ENCODE measurements at regions not wholly inside any gene's neighbourhood (a gene's known extent, or its start where the extent isn't known, plus 50 kb on each side); places are given as distances from the start of the nearest gene placed in this dataset.
"Not testable (repeated sequence)": the region's sequence is repeated elsewhere in the genome, so short reads cannot be mapped to it uniquely, and the experiment has no call there.

DNA sequence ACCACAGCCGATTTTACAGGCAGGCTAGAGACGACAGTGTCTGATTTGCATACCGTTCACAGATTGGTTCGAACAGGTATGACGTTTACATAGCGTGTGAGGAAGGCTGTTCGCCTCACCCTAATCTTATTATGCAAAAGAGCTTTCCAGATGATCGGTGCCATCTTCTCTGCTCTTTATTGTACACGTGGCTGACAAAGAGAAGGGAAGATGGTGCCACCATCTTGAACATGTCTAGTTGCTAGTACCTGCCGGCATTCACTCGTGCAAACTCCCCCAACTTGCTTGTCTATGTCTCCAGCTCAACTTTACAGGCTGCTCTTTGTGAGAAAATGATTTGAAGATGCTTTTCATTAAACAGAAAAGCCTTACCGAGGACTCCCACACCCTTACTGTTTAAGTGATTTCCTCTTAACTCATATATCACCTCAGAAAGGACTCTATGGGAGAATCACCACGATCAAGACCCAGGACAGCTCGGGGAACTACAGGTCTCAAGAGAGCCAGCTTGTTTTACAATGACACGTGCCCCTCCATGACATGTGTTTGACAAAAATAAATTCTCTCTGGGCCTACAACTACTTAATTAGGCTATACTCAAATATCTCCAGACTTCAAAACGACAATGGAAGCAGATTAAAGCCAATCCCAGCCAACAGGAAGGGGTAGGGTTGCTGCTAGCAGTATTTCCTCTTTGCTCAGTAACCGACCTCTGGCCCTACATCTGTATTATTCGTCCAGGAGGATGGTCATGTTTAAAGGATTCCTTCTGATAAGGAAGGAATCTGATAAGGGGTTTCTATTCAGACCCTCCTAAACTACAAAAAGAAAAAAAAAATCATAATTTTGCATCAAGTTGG lies 480.6 kb downstream of the TMEM114 start:
- no peak for DNase-seq

DNA sequence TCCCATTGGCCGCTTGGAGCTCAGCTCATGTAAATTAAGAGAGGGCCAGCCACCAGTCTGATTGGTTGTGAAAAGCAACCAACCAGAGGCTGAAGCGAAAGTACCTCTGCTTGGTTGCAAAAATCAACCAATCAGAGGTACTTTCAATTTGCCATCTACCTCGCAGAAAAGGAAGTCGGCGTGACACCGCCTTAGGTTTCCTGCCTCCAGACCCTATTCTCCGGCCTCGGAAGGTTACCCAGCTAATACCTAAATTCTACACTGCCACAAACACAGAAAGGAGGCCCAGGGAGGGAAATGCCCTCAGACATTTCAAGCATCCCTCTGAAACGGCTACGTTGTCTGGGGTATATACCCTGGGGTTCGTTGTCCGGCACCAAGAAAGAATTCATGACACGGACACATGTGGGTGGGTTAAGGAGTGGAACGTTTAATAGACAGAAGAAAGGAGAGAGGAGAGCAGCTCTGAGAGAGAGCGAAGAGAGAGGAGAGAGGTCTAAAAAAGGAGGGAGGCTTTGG lies 481.3 kb downstream of the TMEM114 start:
- DNase-seq = no peak

DNA sequence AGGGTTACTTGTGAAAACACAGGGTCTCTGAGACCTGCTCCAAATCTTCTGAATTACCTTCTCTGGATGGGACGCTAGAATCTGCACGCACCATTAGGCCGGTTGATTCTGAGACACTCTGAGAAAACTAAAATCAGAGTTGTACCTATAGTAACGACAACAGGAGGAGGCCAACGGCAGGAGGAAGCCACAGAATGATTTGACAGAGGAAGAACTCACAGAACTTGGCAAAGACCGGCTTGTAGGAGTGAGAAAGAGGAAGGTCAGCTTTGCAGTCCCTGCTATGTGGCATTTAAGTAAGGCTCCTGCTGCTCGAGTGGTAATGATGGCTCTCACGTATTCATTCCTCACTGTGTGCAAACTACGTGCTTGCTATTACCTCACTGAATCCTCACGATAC lies 483.0 kb downstream of the TMEM114 start:
- no peak for DNase-seq

DNA sequence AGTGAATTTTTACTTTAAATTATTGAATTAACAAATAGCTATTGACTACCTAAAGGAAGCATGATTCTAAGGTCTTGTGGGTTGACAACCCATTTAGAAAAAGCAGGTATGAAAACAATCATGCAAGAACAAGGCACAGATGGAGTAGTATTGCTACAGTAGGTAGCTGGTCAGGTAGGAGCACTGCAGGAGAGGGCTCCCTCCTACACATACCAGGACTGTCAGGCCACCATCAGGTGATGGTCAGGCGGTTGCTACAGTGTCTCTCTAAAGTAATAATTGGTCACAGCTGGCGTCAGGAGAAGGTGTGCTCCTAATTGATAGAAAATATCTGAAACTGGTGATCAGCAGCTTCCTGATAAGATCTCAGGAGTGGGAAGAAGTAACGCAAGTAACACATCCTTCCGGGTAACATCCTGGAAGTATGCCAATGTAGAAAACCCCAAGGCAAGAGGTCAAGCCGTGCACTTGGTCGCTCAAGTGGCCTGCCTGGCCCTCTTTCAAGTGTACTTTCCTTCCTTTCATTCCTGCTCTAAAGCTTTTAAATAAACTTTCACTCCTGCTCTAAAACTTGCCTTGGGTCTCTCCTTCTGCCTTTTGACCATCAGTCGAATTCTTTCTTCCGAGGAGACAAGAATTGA lies 486.5 kb downstream of the TMEM114 start:
- DNase-seq = no peak

DNA sequence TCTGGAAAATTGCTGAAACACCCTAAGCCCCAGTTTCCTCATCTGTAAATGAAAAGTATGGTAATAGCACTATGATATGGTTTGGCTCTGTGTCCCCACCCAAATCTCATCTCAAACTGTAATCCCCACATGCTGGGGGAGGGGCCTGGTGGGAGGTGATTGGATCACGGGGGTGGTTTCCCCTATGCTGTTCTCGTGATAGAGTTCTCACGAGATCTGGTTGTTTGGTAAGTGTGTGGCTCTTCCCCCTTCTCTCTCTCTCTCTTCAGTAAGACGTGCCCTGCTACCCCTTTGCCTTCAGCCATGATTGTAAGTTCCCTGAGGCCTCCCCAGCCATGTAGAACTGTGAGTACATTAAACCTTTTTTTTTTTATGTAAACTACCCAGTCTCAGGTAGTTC lies 490.7 kb downstream of the TMEM114 start:
- DNase-seq = no peak

DNA sequence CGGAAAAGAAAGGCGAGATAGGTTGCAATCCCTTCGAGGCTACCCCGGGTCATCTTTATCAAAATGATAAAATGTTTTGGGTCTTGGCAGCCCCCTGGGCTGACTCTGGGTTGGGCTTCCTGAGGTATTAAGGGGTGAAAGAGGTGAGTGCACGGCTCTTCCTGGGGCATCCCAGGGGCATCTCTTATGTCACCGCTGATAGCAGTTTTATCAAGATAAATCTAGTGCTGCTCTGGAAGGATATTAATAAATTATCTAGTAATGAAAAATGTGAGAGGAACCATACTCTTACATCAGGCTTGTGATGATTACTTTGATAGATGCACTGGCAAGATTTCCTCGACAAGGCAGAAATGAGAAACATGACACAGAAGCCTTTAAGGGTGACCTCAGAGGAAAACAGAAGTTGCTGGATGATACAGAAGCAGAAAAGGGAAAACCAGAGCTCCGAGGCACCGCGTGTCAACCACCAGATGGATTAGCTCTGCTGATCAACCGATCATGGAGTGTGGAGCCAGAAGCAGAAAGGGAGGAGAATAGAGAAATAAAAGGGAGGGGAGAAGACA lies 491.3 kb downstream of the TMEM114 start:
- no peak for DNase-seq

DNA sequence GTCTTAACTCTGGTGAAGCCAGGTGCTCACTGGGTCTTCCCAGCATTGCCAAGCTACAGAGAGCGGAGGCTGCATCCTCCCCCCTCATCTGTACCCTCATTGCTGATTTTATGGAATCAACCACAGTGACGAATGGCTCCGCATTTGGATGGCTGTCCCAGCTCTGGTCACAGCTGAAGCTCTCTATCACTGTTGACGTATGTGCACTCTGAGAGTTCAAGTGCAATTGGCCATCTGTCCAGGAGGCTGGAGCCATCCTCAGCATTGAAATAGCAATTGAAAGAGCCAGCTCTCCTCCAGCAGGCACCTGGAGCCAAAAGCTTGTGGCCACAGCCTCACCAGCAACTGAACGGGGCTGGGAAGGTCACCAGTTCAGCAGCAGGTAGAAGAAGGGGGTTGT lies 494.1 kb downstream of the TMEM114 start:
- no peak for DNase-seq

DNA sequence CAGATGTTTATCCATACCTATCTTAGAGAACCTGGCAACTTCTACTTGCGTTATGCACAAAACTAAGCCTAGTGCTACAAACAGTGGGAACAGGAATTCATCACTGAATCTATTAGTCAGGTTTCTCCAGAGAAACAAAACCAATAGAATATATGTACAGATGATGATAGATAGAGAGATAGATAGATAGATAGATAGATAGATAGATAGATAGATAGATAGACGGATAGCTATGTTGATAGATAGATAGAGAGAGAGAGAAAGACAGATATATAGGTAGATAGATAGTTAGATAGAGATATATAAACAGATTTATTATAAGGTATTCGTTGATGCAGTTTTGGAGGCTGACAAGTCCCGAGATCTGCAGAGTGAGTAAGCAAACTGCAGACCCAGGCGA lies 495.6 kb downstream of the TMEM114 start:
- no peak for DNase-seq

DNA sequence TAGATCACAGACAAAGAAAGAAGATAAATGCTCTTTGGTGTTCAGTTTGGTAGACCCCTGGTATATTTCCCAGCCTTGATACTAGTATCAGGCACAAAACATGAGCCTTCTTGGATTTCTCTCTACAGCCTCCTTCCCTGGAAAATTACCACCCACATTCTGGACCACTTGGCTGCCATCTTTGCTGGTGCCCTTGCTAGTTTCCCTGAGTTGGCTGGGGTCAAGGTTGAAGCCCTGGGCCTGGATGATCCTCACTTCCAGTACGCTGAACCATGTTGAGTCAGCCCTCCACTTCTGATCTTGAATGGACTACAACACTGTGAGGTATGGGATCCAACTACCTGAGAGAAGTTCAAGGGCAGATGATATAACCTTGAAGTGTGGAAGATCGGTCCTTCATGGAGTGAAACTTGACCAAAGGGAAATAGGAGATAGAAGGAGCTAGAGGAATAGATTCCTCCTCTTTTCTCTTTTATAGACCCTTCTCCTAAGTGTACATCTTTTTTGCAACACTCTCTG lies 501.4 kb downstream of the TMEM114 start:
- no peak for DNase-seq

DNA sequence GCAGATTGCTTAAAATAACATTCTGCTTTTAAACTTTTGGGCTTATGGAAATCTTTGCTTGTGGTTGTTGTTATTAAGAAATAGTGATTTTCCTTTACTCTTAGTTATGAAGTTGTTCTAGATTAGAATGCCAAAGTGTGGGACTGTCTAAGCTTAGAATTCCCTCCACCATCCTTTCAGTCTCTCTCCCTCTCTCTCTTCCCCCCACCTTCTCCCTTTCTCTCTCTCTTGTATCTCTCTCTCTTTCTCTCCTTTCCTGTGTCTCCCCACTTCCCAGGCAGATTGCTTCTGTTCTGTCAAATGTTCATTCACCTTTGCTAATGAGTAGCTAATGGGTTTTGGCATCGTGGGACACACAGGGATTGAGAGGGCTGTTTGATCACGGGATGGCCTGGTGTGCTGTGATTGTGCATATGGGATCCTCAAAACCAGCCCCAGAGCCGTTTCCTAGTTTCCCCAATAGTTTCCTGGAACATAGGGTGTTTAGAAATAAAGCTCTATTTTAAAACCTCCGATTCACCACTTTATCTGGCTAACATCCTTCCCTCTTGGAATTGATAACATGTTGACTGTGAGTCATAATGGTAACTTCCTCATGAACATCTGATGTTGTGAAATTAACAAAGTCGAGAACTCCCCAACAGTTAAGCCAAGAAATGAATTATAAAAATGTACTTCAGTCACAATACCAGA lies 502.6 kb downstream of the TMEM114 start:
- DNase-seq = peak; percentile 20

DNA sequence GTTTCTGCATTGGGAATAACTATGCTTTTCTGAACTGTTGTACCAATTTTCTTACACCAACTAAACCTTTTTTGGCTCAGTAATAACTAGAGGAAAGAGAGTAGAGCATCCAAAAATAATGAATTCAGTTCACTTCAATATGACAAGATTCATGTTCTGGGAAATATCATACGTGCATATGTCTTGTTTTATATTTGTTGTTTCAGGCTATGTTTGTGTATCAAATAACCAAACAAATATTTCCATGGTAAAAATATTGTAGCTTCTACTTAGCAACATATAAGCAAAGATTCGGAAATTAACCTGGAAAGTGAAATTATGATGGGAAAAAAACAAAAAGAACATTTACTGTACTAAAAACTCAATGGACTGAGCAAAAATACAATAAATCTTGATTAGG lies 503.2 kb downstream of the TMEM114 start:
- no peak for DNase-seq

DNA sequence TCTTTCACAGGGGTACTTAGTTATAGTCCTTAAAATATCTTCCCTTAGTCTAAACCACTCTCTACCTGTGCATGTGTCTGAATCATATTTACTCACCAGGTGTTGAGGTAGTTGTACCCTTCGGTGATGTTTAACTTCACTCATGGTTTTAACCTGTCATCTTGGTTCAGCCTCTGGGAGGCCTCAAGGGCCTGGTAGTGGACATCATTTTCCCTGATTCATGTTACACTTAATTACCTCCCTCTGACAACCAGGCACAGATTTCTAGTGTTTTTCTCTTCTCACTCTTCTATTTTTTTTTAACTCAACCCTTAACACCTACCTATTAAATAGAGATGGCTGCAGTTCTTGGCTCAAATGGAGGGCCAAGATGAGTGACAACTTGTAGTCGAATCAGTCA lies 505.4 kb downstream of the TMEM114 start:
- DNase-seq = no peak

DNA sequence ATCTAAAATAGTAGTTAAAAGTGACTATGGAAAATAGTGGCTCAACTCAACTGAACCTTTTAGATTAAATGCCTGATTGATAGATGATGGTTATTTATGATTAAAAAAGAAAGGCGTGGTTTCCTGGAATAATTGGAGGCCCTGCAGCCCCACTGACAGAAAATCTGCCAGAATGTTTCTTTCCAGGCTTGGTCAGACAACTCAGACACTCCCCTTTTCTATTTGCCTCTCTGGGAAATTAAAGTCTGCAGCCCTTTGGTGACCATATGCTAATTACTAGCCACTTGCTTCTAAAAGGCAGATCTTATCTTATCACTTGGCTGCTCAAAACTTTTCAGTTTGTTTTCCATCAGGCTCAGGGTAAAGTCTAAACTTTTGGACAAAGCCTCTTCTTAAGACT lies 506.0 kb downstream of the TMEM114 start:
- no peak for DNase-seq

DNA sequence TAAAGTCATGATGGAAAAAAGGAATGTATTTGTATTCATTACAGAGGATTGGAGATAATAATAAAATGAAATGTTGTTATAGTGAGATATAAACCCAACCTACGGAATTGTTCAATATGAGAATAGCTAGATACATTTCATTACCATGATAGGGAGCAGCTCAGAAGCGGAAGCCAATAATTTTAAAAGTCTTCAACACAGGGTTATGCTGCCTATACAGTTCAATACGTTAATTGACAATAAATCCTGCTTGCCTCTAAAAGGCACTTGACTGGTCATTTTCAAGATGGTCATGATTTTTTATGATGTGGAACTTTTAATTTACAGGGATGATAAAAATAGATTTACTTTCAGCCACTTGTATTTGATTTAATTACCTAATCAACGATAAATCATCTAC lies 506.8 kb downstream of the TMEM114 start:
- DNase-seq = no peak

DNA sequence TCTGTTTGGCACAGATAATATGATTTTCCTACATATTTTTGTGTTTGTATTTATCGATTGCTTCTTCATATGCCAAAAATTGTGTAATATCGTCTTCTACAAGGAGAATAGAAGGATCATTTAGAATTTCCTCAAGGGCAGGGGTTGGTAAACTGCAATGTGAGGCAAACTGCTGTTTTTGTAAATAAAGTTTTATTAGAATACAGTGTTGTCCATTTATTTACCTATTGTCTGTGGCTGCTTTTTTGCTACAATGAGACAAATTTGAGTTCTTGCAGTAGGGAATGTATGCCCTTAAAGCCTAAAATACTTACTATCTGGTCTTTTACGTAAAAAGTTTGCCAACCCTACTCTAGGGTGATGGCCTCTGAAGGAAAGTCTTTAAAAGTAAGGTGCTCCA lies 509.5 kb downstream of the TMEM114 start:
- DNase-seq = no peak

DNA sequence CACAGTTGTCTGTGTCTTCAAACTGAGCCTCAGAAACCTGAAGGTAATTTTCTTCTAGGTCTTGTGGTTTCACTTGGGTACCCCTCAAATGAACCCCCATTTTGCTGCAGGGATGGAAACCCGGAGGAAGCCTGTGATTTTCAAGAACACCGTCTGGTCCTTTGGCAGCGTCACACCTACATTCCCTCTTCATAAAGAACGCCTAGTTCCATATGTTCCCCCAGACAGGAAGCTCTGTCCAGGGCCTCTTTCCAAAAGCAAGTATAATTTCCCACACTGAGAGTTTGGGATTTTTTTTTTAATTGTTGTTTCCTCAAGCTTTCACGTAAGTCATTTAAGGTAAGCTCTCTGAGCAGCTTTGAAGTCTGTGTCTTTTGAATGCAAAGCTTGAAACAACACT lies 515.0 kb downstream of the TMEM114 start:
- no peak for DNase-seq

DNA sequence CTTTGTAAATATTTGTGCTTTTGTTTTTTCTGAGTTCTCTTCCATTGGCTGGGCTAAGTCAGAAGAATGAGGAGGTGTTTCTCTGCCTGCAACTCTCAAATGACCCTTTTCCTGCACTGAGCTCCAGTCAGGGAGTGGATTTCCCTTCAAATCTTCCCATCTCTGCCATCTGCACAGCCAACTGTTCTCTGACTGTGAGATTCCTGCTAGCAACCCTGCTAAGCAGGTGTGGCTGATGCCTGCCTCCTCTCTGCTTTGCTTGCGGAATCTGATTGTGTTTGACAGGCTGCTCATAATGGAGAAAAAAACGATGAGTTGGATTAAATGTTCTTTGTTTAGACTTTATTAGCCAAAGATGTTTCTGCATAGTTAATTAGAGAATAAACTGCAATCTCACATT lies 519.8 kb downstream of the TMEM114 start:
- DNase-seq = no peak

DNA sequence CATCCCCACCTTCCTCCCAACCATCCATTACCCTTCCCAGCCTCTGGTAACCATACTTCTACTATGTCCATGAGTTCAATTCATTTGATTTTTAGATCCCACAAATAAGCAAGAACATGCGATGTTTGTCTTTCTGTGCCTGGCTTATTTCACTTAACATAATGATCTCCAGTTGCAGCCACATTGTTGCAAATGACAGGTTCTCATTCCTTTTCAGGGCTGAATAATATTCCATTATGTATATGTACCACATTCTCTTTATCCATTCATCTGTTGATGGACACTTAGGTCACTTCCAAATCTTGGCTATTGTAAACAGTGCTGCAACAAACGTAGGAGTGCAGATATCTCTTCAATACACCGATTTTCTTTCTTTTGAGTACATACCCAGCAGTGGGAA lies 522.1 kb downstream of the TMEM114 start:
- not testable (repeated sequence) for DNase-seq

DNA sequence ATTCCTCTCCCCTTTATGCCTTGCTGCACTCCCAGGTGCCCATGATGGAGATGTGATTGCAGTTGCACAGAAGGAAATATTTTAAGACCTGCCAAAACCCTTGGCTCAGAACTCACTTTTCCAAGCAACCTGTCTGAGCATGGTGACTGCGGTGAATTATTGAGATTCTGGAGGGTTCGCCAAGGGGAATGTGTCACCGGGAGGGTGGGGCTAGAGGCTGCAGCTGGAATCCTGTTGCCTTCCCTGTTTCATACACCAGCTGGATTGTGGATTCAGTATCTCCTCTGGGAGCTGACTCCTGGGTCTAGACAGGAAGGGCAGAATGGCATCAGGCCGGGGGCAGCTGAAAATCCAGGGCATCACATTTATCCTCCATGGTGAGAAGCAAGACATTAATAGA lies 527.2 kb downstream of the TMEM114 start:
- DNase-seq = peak; percentile 48

DNA sequence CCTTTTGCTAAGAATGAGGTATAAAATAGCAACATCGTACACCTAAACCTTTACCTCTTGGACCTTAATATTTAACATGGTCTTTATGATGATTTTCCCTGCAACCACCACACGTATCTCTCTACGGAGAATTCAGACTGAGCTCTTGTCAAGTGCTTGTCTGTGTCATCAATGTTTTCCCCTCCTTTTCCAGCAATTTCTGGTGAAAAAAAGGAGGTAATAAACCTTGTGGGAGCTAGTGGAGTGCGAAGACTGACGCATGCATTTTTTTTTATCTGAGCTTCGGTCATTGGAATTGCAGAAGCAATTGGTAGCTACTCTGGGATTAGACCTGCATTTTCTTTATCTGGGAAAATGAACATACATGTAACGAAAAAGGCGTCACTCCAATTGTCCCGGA lies 527.6 kb downstream of the TMEM114 start:
- no peak for DNase-seq

DNA sequence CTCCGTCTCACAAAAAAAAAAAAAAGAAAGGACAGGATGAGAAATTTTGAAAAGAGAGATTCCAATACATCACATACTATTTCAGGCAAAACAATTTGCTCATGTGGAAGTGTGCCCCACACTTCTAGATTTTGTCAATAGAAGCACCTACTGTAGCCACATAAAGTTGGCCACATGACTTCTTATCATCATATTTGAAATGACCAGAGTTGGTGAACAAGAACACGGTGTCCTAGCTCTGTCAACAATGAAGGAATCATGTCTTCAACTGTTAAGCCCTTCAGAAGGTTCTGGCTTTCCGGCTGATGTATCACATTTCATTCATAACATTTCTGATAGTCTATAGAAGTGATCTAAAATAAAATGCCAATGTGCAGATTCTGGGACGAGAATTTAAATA lies 534.5 kb downstream of the TMEM114 start:
- no peak for DNase-seq

DNA sequence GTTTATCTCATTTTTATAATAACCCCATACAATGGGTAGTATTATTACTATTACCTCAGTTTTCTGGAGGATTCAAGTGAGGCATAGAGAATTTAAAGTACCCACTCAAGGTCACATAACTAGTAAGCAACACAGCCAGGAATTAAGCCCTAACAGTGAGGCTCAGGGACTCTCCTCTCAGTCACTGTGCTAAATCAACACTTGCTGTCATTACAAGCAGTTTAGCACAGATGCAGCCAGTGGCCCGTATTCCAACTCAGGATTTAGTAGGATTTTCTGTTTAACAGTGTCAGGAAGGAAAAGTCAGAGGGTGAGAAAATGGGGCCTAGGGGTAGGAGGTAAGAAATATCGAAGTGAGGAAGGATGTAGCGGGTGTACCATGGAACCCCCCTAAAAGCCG lies 536.9 kb downstream of the TMEM114 start:
- no peak for DNase-seq

DNA sequence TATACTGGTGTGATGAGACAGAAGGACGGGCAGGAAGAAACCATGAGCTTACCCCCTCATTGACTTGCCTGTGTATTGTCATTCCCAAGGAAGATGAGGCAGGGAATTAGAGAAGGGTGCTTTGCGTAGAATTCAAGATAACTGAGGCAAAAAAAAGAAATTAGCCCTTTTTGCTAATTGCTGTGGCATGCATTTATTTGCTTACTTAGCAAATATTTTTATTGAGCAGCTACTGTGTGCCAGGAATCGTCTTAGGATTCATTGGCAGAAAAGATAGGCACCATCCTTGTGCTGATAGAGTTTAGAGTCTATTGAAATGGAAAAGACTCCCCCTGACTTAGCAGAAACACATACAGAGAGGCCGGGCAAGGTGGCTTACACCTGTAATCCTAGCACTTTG lies 541.9 kb downstream of the TMEM114 start:
- no peak for DNase-seq

Data from right hindlimb (tissue), 1 donor.